Hepatic stellate cell (primary cell): ENCODE measurements at regions not wholly inside any gene's neighbourhood (a gene's known extent, or its start where the extent isn't known, plus 50 kb on each side); places are given as distances from the start of the nearest gene placed in this dataset.
A peak's percentile ranks its signal among the peaks of the same experiment; 100 is the strongest.
"Not testable (repeated sequence)": the region's sequence is repeated elsewhere in the genome, so short reads cannot be mapped to it uniquely, and the experiment has no call there.

ENCODE experiments used
- DNase-seq: peaks from one replicate; pipeline ENCODE4 v3.0.0; 2011; ENCODE audit warnings: low spot score

DNA sequence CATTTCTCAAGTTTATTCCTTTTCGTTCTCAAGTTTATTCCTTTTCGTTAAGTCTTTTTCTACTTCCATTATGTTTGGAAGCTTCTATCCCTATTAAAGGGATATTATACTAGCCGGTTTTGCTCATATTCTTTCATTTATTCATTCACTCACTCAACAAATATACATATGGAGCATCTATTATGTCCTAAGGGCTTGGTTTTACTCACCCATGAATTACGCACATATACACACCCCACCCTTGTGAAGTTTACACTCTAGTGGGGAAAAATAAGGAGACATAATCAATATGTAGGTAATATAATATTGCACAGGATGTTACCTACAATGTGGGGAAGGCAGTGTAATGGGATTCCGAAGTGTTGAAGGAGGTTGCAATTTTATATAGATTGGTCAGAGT lies 90.5 kb downstream of the ACTL7B start:
- DNase-seq = no peak

DNA sequence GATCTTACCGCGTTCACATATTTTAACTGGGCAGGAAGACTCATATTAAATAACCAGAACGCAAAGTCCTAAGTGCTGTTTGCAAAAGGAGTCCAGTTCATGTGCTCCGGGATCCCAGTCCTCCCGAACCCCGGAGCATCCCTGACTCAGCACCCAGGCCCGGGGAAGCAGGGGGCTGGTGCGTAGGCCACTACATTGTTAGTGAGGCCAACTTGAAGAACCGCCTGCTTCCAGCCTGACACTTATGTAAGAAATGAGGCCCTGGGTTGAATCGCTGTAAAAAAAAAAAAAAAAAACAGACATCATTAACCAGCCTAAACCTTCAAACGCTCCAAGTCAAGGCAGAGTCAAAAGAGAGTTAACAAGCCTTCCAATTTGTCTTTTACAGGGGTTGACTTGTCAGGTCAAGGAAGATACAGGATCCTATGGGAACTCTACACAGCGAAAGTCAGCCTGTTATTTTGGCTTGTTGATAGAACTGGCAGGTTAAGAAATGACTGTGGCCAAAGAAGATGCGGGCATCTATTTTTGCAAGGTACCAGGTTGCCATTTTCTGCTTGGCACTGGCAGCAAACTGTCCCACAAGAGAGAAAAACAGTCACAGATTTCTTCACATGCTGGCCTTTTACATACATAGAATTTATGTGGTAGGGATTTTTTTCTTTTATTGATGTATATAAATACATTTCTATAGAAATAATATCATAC lies 93.3 kb downstream of the ACTL7B start:
- no peak for DNase-seq

DNA sequence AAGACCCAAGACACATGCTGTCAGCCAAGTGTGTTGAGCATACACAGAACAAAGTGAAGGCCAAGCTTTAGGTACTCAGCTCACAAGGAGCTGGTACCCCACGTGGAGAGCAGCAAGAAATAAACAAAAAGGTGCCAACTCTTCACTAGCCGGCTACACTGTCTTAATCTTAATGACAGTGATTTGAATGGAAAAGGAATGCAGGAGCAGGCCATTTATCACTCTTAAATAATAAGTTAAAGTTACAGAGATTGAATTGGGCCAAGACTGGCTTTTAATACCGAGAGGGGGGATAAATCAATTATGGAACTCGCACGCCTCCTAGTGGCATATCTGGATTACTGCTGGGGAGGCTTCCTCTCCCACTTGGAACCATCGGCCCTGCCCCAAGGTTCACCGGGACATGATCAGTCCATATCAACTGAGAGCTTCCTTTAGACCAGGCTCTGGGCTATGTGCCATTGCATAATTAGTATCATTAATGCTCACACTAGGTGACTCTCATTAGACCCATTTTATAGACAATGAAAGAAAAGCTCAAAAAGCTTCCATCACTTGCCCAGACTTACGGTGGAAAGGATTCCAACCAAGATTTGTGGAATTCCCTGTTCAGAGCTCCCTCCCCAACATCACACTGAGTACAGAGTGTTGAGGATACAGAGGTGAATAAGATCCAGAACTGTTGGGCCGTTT lies 94.0 kb downstream of the ACTL7B start:
- DNase-seq = peak; percentile 58

DNA sequence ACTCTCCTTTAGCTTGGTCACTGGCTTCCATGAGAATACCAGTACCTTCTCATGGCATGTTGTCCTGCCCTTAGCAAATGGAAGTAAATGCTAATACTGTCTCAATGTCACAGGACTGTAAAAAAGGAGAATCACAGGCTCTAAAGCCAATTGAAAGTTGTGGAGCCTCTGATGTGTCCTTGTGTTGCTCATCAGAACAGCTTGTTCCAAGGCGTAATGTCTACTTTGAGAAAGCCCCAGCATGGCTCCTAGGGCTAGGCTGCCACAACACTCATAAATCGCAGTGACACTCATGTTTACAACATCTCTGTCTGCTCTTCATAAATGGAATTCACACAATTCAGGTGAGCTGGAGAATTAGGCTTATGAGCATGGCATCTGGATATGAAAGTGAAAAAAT lies 94.9 kb downstream of the ACTL7B start:
- no peak for DNase-seq

DNA sequence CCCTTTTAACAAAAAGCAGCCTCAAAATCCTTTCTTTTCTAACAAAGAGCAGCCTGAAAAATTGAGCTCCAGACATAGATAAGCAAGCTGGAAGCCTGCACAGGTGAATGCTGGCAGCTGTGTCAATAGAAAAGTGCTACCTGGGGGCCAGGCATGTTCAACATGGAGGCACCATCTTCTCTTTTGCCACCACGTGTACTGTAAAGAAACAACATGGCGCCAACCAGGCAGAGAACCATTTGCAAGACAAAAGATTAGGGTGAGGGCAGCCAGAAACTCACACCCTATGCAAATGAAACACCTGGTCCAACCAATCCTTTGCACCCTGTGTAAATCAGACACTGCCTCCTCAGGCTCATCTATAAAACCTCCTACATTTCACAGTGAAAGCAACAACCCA lies 96.0 kb downstream of the ACTL7B start:
- no peak for DNase-seq

DNA sequence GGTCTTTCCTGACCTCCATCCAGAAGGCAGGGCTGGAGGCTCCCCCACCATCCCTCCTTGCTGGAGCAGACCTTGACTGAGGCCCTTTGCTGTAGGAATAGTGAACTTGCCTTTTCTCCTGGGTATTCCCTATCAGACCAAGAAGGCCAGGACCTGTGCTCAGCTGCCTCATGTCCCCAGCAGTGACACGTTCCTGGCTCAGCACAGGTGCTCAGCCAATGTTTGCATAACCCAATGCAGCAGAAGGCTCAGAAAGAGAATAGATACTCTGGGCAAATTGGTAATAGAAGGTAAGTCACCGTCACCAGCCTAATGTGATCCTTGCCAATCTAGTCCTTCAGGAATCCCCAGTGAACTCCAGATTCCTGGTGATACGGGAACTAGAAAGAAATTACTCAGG lies 96.4 kb downstream of the ACTL7B start:
- no peak for DNase-seq

DNA sequence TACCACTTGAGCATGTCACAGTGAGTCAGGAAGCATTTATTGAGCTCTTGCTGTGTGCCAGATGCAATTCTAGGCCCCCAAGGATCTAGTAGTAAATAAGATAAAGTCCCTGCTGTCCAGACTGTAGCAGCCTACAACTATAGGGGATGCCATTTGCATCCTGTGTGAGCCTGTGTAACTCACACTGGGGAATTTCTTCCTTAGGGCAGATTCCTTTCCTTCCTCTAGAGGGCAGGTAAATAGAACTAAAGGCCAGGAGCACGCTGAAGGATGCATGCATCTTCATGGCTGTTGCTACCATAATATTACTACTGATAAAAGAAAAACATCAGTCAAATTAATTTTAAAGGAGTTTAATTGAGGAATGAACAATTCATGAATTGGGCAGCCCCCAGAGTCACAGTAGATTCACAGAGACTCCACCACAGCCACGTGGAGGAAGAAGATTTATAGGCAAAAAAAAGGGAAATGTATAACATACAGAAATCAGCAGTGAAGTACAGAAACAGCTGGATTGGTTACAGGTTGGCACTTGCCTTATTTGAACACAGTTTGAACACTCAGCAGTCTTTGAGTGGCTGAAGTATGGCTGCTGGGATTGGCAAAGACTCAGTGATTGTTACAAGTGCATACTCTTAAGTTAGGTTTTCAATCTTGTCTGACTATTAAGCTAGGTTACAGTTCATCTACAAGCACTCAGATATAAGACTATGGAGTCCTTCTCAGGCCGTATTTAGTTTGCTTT lies 98.9 kb downstream of the ACTL7B start:
- DNase-seq = no peak

DNA sequence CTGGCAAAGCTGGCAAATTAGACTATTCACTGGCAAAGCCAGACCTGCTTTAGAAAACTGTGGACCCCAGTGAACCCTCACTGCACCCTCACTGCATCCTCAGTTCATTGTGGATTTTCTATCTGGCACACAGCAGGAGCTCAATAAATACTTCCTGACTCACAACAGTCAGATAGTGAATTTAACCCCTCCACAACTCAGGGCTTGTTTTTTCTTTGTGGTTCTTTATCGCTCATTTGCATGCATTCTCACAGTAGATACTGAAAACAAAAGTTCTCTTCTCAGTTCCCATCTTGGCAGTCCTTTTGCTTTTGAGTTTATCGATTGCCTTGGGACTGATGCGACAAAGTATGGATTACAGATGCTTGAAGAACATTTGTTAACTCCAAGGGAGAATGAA lies 99.8 kb downstream of the ACTL7B start:
- DNase-seq = no peak

DNA sequence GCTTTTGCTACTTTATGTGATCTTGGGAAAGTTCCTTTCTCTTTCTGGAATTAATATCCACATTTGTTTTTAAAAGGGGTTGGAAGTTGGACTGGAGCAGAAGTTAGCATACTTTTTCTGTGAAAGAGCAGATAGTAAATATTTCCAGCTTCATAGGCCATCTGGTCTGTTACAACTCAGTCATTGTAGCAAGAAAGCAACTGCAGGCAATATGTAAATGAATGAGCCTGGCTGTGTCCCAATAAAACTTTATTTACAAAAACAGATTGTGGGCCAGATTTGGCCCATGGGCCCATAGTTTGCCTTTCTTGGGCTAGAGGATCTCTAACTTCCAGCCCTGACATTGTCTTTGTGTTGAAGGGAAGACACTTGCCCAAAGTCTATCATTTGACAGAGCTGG lies 104.4 kb downstream of the ACTL7B start:
- no peak for DNase-seq

DNA sequence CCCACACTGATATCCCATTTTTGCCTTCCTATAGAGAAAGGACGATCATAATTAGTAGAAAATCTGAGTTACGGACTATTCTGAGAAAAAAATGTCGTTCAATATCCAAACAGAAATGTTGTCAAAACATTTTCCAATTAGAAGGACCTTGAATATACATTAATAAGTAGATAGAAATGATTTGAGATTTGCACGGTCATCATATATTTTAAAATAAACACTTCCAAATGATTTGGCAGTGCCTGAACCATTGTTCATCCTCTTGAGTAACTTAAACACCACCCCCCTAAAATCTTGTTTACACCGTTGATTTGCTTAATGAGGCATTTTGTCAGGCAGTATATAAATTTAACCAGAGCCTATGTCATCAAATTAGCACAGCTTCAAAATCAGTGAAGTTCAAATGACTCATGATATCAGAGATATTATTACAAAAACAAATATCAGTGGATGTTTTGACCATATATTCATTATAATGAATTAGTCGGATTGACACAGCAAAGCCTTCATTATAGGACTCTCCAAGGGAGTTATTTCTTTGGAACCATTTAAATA lies 105.0 kb downstream of the ACTL7B start:
- DNase-seq = no peak

DNA sequence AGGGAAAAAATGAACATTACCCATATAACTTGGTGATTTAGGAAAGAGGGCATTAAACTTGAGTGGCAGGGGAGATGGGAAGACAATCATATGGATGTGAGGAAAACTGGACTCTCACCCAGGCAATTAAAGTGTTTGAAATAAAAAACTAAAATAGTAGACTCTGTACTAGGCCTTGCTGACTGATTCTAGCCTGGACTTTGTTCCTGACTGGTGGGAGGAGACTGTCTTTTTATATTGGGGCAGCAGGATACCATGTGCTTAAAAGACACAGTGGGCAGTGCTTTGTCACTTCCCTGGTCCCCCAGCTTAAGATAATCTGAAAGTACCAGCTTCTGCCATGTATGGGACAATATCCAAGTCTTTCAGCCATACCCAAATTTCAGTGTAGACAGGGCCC lies 107.0 kb downstream of the ACTL7B start:
- DNase-seq = no peak

DNA sequence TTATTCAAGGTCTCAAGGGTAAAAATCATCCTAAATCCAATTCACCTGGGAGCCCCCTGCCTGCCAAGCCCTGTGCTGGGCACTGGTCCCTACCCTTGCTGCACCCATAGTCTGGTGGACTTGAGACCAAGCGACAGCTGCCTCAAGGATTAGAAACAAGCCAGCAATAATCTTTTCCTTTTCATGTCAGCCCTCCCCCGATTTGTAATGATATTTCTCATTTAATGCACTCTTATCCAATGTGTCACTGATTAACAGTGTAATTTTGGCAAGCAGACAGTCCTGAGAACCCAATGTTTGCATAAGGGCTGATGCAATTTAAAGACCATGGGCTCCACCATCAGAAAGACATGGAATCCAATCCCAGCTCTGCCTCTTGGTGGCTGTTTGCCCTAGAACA lies 108.9 kb downstream of the ACTL7B start:
- no peak for DNase-seq

DNA sequence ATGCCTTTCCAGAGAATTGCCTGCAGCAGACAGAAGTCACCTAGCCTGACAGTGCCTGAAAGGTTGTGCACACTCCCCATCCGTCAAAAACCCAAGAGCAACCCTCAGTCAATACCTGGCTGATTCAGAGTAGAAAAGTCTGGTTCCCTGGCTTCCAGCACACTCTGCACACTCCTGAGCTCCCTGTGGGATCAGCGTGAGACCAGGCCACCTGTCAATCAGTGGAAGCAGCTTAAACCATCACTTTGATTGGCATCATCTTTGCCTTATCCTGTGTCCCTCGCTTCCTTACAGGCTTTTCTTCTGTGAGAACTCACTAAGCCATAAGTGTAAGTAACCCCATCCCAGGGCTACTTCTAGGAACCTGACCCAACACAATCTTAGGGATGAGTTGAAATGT lies 109.8 kb downstream of the ACTL7B start:
- no peak for DNase-seq

DNA sequence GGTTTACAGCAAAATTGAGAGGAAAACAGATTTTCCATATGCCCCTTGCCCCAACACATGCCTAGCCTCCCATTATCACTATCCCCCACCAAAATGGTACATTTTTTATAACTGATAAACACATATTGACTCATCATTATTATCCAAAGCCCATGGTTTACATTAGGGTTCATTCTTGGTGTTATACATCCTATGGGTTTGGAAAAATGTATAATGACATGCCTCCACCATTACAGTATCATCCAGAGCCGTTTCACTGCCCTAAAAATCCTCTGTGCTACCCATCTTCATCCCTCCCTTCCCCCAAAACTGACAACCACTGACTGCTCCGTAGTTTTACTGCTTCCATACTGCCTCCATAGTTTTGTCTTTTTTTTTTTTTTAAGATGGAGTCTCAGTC lies 111.1 kb downstream of the ACTL7B start:
- no peak for DNase-seq

DNA sequence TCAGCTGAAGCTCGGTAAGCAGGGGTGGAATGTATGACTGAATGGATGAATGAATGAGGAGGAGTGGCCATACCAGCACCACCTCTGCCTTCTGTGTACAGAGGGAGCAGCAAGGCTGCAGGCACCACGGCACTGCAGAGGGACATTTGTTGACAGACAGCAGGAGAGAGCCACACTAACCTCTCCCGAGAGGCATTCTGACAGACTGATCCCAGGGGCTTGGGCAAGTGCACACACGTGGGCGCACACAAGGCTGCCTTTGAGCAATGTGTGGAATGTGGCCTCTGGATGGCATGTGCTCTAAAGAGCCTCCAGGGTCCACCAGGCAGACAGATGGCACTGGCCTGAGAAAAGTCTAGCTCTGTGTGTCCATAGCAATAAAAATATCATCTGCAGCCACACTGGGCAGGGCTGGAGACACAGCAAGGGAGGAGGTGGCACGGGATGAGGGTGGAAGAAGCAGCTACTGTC lies 111.8 kb downstream of the ACTL7B start:
- DNase-seq = no peak

DNA sequence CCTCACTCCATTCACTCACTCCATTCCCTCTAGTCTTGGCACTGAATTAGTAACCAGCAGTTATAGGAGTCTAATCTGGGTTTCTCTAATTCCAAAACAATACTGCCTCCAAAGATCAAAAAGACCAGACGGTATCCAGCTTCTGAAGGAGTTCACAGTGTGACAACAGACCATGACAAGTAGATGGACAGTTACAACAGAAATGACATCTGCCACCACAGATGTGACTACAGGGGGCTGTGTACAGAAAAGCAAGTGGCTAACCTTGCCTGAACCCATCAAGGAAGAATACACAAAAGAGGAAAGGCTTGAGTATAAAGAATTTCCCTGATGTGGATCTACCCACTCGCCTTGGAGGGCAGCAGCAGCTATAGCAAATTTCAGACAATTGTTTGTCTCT lies 112.4 kb downstream of the ACTL7B start:
- DNase-seq = no peak

DNA sequence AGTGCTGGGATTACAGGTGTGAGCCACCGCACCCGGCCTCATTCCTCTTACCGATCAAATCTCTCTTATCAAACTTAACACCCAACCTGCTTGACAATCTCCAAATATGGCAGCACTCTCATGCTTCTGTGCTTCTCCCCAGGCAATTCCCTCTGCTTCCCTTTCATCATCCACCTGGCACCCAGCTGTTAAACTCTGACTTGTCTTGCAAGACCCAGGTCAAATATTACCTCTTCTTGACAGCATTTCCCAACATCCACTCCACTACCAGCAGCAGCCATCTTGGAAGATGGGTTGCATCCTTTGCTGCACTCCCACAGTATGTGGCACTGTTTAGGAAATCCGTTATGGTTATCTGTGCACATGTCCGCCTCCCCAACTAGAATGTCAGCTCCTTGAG lies 113.6 kb downstream of the ACTL7B start:
- DNase-seq = no peak

DNA sequence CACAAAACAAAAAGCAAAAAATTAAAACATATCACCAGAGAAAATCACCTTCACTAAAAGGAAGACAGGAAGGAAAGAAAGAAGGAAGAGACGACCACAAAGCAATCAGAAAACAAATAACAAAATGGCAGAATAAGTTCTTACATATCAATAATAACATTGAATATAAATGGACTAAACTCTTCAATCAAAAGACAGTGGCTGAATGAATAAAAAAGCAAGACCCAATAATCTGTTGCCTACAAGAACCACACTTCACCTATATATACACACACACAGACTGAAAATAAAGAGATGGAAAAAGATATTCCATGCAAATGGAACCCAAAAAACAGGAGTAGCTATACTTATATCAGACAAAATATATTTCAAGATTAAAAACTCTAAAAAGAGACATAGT lies 124.5 kb downstream of the ACTL7B start:
- not testable (repeated sequence) for DNase-seq

DNA sequence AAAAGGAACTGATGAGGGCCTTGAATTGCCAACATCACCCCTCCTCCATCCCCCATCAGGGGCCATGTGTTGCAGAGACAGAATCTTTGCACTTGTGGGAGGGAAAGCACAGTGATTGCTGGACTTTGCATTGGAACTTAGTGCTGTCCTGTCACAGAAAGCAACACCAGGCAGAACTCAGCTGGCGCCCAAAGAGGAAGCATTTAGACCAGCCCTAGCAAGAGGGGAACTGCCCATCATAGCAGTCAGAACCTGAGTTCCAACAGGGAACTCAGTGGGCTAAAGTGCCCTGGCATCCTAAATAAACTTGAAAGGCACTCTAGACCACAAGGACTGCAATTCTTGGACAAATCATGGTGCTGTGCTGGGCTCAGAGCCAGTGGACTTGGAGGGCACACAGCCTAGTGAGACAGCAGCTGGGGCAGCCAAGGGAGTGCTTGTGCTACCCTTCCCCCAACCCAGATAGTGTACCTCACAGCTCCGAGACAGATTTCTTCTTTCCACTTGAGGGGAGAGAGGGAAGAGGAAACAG lies 128.1 kb downstream of the ACTL7B start:
- DNase-seq = no peak

DNA sequence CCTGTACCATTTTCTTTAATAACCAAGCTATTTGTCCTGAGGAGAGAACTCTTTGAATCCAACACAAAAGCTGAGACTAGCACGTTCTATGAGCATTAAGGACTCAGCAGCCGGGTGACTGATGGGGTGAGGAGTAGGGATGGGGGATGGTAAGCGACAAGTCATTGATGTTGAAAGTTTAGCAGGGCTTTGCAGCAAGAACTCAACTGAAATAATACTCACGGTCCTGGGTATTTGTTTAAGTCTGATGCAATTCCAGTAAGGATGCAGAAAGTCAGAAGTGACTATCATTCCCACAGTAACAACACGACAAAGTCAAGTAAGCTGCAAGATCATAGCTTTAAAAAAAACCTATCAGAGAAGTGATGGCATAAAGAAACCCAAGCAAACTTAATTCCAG lies 131.1 kb downstream of the ACTL7B start:
- DNase-seq = no peak

DNA sequence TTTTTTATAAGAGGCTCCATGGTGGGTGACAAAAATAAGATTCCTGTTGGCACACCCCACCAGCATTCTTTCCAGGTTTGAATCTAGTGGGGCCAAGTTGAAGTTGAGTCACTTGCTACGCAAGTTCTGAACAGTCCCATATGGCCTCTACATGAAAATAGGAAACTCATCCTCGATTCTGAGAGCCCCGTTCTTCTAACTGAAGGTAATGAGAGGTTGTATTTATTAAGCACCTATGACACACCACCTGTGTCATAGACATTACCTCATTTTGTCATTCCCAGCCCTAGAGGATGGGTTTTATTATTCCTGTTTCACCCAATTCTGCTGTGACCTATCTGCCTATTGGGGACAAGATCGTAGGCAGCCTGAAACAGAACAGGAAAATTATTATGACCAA lies 131.7 kb downstream of the ACTL7B start:
- DNase-seq = no peak

DNA sequence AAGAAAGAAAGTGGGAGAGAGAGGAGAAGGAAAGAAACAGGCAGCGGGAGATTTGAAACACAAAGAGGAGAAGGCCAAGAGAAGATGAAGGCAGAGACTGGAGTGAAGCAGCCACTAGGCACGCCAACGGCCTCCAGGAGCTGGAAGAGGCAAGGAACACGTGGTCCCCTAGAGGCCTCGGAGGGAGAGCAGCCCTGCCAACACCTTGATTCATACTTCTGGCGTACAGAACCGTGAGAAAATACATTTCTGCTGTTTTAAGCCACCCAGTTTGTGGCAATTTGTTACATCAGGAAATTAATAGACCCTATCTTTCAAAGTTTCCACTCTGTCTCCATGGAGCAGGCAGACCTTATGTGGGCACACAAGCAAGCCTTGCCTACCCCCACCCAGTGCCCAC lies 133.4 kb downstream of the ACTL7B start:
- DNase-seq = no peak

DNA sequence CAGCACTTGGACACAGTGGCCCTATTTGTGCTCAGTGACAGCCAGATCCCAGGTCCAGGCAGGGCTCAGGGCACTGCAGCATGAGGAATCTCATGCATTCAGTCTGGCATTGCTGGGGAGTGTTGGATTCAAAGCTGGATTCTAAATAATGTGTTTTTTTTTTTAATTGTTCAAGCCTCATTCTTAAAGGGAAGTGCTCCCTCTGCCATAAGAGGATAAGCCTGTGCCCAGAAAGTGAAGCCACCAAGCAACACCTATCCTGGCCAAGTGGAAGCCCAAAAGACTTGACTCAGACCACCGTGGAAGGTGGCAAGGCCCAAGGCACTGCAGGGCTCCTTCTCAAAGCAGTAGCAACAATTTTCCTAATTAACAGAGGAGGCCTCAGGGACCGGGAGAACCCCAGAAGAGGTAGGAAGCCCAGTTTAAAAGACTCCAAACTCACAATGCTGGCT lies 135.6 kb downstream of the ACTL7B start:
- no peak for DNase-seq
